ENCODE measurements at regions not wholly inside any gene's neighbourhood (a gene's known extent, or its start where the extent isn't known, plus 50 kb on each side); places are given as distances from the start of the nearest gene placed in this dataset.

- no peak for DNase-seq (ENCODE audit: low spot score)
These were observed 53.5 kb downstream of the ZNF608 start for GRCh38 chr5:124692950-124693349.

- DNase-seq (ENCODE audit: low spot score): no peak
These were observed 54.1 kb downstream of the ZNF608 start for GRCh38 chr5:124692324-124692723.

GRCh38 chr5:124689653-124690052 is 56.8 kb downstream of the ZNF608 start:
- no peak for DNase-seq (ENCODE audit: low spot score)

GRCh38 chr5:124686239-124687004 is 60.0 kb downstream of the ZNF608 start:
- no peak for DNase-seq (ENCODE audit: low spot score)

- no peak for DNase-seq (ENCODE audit: low spot score)
These were observed 61.0 kb downstream of the ZNF608 start for GRCh38 chr5:124685404-124685930.

- no peak for DNase-seq (ENCODE audit: low spot score)
These were observed 62.4 kb downstream of the ZNF608 start for GRCh38 chr5:124683917-124684555.

- DNase-seq (ENCODE audit: low spot score): no peak
These were observed 66.8 kb downstream of the ZNF608 start for GRCh38 chr5:124679578-124680199.

- DNase-seq (ENCODE audit: low spot score): no peak
These were observed 67.4 kb downstream of the ZNF608 start for GRCh38 chr5:124678922-124679519.

- DNase-seq (ENCODE audit: low spot score): no peak
These were observed 68.0 kb downstream of the ZNF608 start for GRCh38 chr5:124678468-124678867.

GRCh38 chr5:124677374-124678351 is 68.8 kb downstream of the ZNF608 start:
- DNase-seq (ENCODE audit: low spot score): no peak

GRCh38 chr5:124675931-124676846 is 70.2 kb downstream of the ZNF608 start:
- DNase-seq (ENCODE audit: low spot score): no peak

GRCh38 chr5:124671193-124671592 is 75.2 kb downstream of the ZNF608 start:
- no peak for DNase-seq (ENCODE audit: low spot score)

GRCh38 chr5:124670722-124671184 is 75.7 kb downstream of the ZNF608 start:
- DNase-seq (ENCODE audit: low spot score): no peak

GRCh38 chr5:124669956-124670721 is 76.3 kb downstream of the ZNF608 start:
- no peak for DNase-seq (ENCODE audit: low spot score)

GRCh38 chr5:124669300-124669648 is 77.2 kb downstream of the ZNF608 start:
- no peak for DNase-seq (ENCODE audit: low spot score)

- no peak for DNase-seq (ENCODE audit: low spot score)
These were observed 77.8 kb downstream of the ZNF608 start for GRCh38 chr5:124668353-124669299.

- no peak for DNase-seq (ENCODE audit: low spot score)
These were observed 80.8 kb downstream of the ZNF608 start for GRCh38 chr5:124665625-124666024.

GRCh38 chr5:124665035-124665434 is 81.4 kb downstream of the ZNF608 start:
- DNase-seq (ENCODE audit: low spot score): no peak
